ENCODE measurements at regions not wholly inside any gene's neighbourhood (a gene's known extent, or its start where the extent isn't known, plus 50 kb on each side); places are given as distances from the start of the nearest gene placed in this dataset.

- no peak for DNase-seq (ENCODE audit: low read depth)
Observed at GRCh38 chr6:146903451-146903850, 300.8 kb upstream of the STXBP5 start.

DNA sequence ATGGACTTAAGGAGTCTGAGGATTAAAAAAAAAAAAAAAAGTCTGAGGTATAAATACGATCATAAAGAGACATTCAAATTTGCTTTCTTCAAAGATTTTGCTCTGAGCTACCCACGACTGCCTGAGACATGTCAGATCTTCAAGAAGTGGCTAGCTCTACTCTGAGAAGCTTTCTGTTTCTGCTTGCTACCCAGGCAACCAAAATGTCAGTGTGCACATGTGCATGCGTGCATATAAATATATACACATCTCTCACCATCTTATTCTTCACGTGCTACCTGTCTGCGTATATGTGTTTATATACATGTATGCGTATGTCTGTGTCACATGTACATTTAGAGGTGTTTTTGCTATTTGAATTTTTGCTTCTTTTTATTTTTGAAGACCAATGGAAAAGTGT lies 299.6 kb upstream of the STXBP5 start:
- DNase-seq (ENCODE audit: low read depth): no peak

- peak; percentile 65 for DNase-seq (ENCODE audit: low read depth)
Observed at GRCh38 chr6:146905181-146905704, 299.0 kb upstream of the STXBP5 start.

GRCh38 chr6:146908786-146909185 lies 295.4 kb upstream of the STXBP5 start:
- no peak for DNase-seq (ENCODE audit: low read depth)

- DNase-seq (ENCODE audit: low read depth): no peak
Observed at GRCh38 chr6:146909376-146909775, 294.8 kb upstream of the STXBP5 start.

DNA sequence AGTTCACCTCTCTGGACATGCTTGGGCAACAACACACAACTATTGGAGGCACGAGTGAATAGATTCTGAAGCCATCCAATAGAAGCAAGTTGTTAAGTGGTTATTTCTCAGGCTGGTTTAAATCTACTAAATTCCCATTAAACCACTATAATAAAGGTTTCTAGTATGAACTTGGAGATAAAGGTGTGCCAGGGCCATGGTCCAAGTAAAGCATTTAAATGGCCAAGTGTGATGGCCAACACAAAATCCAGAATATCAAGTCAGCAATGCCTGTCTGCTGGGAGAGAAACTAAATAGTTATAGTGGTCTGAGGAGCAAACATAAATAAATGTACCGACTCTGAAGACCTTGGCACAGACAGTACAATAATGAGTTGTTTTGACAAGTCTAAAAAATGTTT lies 294.3 kb upstream of the STXBP5 start:
- DNase-seq (ENCODE audit: low read depth): no peak

DNA sequence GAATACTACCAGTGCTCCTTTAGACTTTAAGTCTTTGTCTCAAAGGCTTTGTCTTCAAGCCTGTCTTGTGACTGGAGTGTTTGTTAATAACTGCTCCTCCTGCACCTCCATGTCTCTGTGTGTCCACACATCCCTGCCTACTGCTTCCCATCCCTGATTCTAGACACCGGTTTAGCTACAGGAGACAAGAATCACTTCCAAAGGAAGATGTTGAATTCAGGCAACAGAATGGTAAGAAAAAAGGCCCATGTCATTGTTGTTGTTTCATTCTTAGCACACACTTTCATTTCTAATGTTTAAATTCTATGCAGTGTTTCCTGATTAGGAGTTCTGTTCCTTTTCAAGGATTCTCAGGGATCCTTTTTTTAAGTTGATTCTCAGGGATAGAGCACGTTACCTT lies 293.6 kb upstream of the STXBP5 start:
- DNase-seq (ENCODE audit: low read depth): no peak

DNA sequence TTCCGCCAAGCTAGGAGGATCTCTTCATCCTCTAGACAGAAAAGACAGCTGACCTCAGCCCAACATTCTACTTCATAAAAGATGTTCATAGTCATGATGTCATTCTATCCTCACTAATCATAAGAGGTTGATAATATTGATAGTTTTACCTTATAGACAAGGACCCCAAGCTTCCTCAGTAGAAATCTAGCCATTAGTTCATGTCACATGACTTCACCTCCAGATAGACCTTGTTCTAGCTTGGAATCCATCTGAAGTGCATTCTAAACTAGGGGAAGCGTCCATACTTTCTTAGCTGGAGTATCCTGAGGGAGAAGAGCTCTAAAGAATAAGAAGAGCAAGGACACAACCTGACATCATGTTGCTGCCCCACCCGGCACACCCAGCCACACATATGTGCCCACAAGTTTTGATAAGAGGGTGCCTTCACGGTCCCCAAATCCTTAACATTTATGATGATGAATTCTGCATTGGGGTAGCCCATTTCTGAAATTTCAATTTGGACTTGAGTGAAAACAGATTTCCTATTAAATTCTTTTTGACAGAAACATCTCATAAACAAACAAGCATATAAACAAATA lies 292.5 kb upstream of the STXBP5 start:
- DNase-seq (ENCODE audit: low read depth): no peak

GRCh38 chr6:146912730-146913685 lies 291.2 kb upstream of the STXBP5 start:
- DNase-seq (ENCODE audit: low read depth): no peak

GRCh38 chr6:146913842-146914488 lies 290.3 kb upstream of the STXBP5 start:
- DNase-seq (ENCODE audit: low read depth): peak; percentile 99

DNA sequence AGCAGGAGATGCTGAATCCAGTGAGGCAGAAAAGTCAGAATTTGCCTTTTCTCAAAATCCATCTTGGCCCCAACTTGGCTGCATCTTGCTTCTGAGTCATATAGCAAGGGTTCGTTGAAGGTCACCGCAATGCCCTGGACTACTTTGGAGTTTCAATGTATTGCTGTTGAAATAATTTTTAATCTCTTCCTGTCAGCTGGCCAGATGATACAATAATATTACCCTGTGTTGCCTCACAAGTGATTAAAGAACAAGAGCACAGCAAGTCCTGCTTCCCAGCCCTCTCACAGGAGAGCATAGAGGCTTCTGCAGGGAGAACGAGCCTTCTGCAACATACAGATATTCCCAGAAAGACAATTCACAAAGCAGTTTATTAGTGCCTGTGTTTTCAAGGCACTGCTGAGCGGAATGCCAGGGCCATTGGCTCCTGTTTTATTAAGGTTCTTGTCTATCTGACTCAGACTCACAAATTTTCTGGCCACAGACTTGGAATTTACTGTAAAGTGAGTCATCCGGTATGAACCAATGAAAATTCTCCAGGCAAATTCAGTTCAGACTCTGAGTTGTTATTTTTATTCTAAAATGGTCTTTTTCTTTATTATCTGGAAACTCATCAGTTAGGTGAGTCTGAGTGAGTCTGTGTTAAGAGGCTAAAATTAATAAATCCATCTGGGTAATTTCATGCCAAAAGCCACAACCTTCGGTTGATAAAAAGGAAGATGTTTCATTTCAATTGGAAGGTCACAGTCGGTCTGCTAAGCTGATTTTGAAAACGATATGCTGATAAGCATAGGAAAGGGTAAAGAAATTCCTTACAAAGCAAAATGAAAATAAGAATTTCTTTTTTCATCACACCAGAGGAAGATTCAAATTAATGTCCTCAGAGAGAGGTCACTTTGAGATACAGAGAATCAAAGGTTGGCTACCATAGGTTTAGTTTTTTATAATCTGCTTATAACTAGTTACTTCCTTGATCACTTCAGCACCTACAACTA lies 289.4 kb upstream of the STXBP5 start:
- DNase-seq (ENCODE audit: low read depth): peak; percentile 96

DNA sequence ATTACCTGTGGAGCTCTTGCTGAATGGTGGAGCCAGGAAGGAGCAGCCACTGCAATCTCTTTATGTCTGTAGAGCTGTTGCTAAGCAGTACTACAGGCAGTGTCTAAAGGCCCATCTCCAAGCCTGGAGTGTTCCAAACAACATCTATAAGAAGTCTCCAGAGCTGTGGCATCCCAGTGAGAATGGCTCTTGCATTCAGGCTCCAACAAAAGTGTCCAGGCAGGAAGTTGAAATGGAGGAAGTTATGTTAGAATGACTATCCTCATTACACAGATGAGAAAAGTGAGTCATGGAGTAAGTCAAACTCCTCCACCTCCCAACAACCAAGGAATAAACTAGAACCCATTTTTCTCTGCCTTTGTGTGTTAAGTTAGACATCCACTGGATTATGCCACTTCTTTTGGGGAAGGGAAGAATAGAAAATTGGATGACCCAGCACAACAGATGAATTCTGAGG lies 288.5 kb upstream of the STXBP5 start:
- DNase-seq (ENCODE audit: low read depth): peak; percentile 18

DNA sequence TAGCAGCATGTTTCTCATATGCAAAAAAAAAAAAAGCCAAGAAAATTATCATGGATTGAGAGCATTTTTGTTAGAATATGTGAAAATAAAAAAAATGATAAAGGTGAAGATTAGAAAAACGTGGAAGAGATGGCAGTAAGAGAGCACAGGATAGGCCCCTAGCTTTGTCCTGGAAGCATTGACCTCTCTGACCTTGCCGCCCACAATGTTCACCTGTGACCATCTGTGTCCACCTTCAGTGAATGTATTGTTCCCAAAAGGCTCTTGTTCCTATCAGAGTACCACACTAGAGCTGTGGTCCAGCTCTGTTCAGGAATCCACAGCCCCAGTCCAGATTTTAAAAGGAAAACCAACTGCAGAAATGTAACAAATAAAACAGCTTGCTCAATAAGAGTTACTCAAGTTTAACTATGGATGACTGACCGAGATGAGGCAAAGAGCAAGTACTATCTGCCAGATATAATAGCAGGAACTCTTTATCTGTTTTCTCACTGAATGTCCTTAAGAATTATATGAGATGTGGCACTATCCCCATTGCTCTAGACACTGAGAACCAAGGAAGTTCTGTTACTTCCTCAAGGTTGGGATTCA lies 287.7 kb upstream of the STXBP5 start:
- no peak for DNase-seq (ENCODE audit: low read depth)

DNA sequence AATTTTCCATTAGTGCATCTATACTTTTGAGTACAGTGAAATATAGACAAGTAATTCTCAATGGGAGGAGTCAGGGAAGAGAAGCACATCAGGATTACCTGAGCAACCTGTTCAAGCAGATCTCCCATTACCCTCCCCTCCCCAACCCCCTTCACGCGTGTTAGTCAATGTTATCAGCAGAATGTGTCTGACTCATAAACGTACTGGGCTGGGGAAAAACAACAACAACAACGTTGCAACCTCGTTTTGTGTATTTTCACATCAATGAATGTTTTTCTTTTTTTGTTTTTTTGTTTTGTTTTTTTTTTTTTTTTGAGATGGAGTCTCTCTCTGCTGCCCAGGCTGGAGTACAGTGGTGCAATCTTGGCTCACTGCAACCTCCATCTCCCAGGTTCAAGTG lies 287.0 kb upstream of the STXBP5 start:
- no peak for DNase-seq (ENCODE audit: low read depth)

DNA sequence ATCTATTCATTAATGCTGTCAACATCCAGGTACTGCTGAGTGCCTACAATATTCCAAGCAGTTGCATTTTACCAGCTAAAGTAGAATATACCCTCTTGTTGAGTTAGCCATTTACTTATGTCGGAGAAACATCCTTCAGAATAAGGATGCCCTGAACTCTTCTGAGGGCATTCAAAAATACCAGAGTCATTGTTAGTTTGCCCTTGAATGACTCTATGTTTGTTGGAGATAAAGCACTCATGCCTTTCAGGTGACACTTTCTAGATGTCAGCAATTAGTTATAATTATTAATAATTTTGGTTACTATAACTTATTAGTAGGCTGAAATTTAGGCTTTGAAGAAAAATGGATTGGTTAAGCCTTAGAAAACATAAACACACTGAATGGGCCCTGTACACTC lies 286.2 kb upstream of the STXBP5 start:
- no peak for DNase-seq (ENCODE audit: low read depth)

DNA sequence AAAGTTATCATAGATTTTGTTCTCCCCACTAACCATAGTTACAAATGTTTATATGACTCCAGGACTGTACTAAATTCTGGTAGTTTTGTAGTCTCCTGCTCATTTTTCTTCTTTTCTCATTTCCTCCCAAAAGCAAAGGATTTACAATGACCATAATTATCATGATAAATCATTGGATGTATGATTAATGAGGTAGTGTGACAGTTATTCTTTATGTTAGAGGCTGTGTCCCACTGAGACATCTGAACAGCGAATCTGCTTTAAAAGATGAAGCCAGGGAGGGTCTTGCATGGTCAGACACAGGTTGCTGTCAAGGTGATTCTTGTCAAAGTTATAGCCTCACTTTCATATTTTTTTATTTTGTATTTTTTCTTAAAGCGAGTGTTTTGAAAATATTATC lies 285.2 kb upstream of the STXBP5 start:
- no peak for DNase-seq (ENCODE audit: low read depth)

DNA sequence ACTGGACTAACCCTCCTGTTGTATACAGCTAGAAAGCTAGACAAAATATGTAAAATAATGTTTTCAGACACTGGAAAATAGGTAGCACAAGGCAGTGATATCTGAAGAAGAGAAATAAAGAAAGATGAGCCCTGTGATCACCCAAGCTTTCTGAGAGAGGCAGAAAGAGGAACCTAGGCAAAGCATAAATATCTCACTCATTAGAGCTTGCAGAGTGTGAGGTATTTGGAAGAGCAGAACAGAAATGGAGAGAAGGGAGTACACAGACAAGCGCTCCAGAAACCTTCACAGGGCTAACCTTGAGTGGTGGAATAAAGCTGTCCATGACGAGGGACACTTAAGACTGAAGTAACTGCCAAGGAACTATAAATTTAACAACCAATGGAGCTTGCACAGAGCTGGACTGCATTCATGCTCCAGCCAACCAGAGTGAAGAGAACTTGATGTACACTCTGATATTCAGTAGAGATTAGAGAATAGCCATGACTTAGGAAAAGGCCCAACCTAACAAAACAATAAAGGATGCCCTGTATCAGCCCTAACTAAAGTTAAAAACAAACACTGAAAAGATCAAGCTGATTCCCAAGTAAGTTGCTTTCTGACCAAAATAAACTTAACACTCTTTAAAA lies 280.9 kb upstream of the STXBP5 start:
- no peak for DNase-seq (ENCODE audit: low read depth)

GRCh38 chr6:146925846-146926245 lies 278.4 kb upstream of the STXBP5 start:
- DNase-seq (ENCODE audit: low read depth): no peak

DNA sequence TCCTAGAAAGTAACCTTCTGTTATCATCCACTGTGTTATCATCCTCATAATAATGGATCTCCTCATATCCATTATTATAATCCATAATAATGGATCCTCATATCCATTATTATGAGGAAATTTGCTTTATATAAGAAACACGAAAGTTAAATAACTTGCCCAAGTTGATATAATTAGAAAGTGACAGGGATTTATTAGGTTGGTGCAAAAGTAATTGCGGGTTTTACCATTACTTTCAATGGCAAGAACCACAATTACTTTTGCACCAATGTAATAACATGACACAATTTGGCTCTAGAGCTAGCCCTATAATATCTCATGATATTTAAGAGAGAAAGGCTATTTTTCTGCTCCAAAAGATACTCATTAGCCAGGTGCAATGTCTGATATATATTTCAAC lies 275.7 kb upstream of the STXBP5 start:
- no peak for DNase-seq (ENCODE audit: low read depth)

GRCh38 chr6:146931214-146931613 lies 273.0 kb upstream of the STXBP5 start:
- no peak for DNase-seq (ENCODE audit: low read depth)

- DNase-seq (ENCODE audit: low read depth): no peak
Observed at GRCh38 chr6:146937316-146937715, 266.9 kb upstream of the STXBP5 start.

Data from fibroblast of the conjunctiva (primary cell).